ENCODE measurements at regions not wholly inside any gene's neighbourhood (a gene's known extent, or its start where the extent isn't known, plus 50 kb on each side); places are given as distances from the start of the nearest gene placed in this dataset.

DNA sequence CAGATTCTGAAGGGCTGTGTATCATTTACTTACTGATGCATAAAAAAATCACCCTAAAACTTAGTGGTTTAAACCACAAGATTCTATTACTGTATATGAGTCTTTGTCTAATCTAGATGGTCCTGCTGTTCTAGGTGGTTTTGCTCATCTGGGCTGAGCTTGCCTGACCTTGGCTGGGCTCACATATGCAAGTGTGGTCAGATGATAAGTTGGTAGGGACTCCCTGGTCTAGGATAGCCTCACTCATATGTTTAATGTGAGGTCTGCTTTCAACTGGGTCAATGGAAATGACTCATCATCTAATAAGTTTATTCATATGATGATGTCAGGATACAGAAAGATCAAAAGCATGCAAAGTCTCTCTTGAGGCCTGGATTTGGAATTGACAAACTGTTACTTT lies 887.8 kb downstream of the TRHDE start:
- TF ChIP-seq, protein P1, sequence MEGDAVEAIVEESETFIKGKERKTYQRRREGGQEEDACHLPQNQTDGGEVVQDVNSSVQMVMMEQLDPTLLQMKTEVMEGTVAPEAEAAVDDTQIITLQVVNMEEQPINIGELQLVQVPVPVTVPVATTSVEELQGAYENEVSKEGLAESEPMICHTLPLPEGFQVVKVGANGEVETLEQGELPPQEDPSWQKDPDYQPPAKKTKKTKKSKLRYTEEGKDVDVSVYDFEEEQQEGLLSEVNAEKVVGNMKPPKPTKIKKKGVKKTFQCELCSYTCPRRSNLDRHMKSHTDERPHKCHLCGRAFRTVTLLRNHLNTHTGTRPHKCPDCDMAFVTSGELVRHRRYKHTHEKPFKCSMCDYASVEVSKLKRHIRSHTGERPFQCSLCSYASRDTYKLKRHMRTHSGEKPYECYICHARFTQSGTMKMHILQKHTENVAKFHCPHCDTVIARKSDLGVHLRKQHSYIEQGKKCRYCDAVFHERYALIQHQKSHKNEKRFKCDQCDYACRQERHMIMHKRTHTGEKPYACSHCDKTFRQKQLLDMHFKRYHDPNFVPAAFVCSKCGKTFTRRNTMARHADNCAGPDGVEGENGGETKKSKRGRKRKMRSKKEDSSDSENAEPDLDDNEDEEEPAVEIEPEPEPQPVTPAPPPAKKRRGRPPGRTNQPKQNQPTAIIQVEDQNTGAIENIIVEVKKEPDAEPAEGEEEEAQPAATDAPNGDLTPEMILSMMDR (IDR thresholded peaks at IDR 0.05; ENCODE audit: low read depth, low read length), result no peak
- TF ChIP-seq POLR2A (IDR thresholded peaks at IDR 0.05; ENCODE audit: extremely low read depth, insufficient read length), result no peak
